Mononuclear cell (primary cell): ENCODE measurements at regions not wholly inside any gene's neighbourhood (a gene's known extent, or its start where the extent isn't known, plus 50 kb on each side); places are given as distances from the start of the nearest gene placed in this dataset.

Experiments used
- H3K27me3 ChIP-seq: 2 replicates; pipeline ENCODE4 v1.6.0; 2011; ENCODE audit warnings: low read length, control low read depth; ENCODE audit not compliant: insufficient read depth
- H3K4me1 ChIP-seq: 2 replicates; pipeline ENCODE4 v1.5.1; 2011; ENCODE audit warnings: mild to moderate bottlenecking, low read length, control low read depth; ENCODE audit not compliant: insufficient read depth
- H3K4me3 ChIP-seq: 2 replicates; pipeline ENCODE4 v1.5.1; 2011; ENCODE audit warnings: mild to moderate bottlenecking, low read length, moderate library complexity
- H3K9me3 ChIP-seq: 2 replicates; pipeline ENCODE4 v1.5.1; 2011; ENCODE audit warnings: low read depth, mild to moderate bottlenecking, control low read depth, low read length

DNA sequence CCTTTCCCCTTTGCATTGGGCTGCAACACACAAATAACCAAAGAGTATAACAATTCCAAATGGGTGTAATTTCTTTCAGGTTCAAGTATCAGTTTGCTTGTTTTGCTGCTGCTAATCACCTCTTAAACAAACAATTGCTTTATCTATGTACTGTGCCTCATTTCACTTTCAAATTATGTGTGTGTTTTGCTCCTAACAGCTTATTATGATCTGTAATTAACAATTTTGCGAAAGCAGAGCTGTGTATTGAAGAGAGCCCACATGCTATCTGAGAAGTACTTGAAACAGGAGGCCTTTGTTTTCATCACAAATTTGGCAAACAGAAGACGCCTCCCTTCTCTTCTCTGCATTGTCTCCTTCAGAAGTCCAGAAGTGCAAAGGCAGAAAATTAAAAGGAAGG is 312.0 kb downstream of the TLE1 start:
- Histone ChIP-seq H3K27me3 (no peaks in the 10 kb centered on the region), H3K4me1 (no peaks in the 10 kb centered on the region), H3K4me3 (no peak overlapping the region), H3K9me3 (no peaks in the 10 kb centered on the region)

DNA sequence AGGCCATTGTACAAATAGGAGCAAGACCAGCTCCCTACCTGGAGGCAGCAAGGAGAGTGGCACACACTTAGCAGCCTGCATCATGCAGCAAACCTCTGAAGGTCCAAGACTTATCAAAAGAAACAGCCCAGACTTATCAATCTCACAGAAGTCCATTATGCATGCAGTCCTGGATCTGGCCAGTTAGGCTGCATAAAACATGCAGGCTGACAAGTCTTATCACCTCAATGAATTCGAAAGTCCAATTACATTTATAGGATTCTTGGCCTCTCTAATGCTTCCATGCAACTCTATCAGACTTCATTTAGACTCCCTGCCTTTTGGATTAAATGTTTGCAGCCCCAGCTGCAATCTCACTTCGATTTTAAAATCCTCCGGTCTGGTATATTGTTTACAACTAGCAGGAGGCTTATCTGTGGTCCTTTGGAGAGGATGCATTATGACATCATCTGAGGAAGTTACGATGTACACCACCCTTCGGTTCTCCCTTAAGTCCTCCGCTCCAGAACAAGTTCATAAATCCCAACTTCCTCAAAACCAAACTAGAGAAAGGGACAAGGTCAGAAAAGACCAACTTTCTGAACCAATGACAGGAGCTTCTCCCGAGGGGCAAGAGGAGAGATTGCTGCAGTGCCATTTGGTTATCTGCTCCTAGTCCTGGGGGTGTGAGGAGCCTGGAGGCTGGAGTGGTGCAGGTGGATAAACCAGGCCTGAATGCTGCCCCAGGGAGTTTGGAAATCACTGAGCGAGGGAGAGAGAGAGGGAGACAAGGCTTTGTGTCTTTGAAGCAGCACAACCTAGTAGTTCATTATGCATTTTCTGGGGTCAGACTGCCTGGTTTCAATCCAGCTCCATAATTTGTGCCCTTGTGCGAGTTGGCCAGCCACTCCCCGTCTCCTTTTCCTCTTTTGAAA is 313.9 kb downstream of the TLE1 start:
- H3K4me3 ChIP-seq, result no peak overlapping the region
- H3K9me3 ChIP-seq, result no peaks in the 10 kb centered on the region
- no peaks in the 10 kb centered on the region for H3K27me3 ChIP-seq
- H3K4me1 ChIP-seq, result no peaks in the 10 kb centered on the region

DNA sequence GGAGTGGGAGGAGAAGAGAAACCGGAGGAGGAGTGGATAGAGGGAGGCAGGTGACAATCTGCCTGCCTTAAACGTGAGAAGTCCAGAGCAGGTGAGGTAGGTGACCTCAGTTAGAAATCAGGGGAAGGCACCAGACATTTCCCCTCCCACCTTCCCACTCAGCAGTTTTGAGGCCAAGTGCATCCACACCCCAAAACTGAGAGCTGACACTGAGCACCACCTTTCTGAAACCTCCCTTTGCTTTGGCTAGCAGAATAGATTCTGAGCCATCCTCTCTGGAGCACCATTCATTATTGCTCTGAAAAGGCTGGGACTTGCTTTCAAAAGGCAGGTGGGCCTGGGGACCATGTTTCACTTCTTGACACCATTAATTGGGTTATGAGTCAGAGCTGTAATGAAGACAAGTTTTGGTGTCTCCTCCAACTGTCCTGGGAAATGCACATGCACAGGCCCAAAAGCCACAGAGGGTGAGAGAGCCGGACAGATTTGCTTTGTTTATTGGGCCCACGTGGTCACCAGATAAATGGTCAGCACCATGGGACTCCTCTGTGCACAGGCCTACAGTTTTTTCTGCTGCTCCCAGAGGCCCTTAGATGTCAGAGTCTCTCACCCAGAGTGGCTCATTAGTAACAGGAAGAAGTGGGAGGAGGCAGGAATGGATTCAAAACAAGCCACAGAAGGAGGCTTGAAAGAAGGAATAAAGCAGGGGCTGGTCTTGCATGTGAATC is 314.7 kb downstream of the TLE1 start:
- Histone ChIP-seq H3K4me1 (no peaks in the 10 kb centered on the region), H3K4me3 (no peak overlapping the region), H3K9me3 (no peaks in the 10 kb centered on the region), H3K27me3 (no peaks in the 10 kb centered on the region)

DNA sequence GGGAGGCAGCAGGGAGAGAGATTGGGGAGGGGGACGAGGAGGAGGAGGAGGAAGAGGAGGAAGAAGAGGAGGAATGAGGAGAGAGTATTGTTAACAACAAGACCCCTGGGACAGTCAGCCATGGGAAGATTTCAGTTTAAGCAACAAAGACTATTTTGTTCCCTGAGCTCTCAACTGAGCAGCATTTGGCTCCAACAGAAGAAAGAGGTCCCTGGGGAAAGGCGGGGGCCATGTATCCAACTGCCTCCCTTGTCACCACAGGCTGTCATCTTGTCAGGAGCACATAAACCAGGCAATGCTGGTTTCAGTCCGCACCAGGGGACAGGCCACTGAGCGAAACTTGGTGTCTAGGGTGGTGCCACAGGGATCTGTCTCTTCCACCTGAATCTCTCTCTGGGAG is 316.1 kb downstream of the TLE1 start:
- H3K4me3 ChIP-seq, result no peak overlapping the region
- H3K9me3 ChIP-seq, result no peaks in the 10 kb centered on the region
- H3K27me3 ChIP-seq, result no peaks in the 10 kb centered on the region
- H3K4me1 ChIP-seq, result no peaks in the 10 kb centered on the region

DNA sequence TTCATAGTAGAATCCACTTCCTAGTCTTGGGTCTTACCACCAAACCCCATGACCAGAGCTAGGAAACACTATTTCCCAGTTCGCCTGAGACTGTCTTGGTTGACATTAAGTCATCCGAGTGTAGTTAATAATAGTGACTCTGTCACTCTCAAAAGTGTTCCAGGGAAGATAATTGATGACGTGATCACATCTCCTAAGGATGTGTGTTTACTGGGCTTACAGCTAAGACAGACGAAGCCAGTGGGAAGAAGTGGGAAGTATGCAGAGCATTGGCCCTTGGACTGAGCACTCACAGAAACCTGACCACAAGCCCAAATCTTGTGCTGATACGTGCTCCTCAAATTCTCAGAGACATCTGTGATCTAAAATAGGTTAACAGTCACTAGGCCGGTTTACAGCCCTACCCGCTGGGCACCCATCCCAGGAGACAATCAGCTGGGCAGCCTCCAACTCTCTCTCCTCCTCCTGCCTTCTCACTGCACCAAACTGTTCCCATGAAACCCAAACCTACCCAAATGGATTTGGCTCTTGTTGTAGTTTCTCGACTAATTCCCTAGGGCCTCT is 316.6 kb downstream of the TLE1 start:
- no peak overlapping the region for H3K4me3 ChIP-seq
- H3K4me1 ChIP-seq, result no peaks in the 10 kb centered on the region
- no peaks in the 10 kb centered on the region for H3K9me3 ChIP-seq
- H3K27me3 ChIP-seq, result no peaks in the 10 kb centered on the region

DNA sequence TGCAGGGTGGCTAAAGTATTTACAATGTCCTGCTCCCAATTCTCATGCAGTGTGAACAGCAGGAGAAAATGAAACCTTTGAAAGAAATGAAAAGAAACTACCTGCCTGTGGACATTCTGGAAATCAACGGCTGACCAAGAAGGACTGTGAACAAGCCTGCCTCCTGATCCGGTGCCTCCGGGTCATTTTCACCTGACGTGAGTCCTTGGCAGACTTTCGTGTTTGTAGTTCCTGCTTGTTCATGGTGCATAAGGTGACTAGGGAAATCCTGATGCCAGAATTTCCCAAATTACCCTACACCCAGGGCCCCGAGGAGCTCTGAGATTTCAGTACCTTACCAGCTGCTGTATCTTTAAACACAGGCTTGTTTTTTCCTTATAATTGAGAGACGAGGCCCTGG is 317.5 kb downstream of the TLE1 start:
- H3K9me3 ChIP-seq, result no peaks in the 10 kb centered on the region
- no peaks in the 10 kb centered on the region for H3K27me3 ChIP-seq
- H3K4me3 ChIP-seq, result no peak overlapping the region
- H3K4me1 ChIP-seq, result no peaks in the 10 kb centered on the region

DNA sequence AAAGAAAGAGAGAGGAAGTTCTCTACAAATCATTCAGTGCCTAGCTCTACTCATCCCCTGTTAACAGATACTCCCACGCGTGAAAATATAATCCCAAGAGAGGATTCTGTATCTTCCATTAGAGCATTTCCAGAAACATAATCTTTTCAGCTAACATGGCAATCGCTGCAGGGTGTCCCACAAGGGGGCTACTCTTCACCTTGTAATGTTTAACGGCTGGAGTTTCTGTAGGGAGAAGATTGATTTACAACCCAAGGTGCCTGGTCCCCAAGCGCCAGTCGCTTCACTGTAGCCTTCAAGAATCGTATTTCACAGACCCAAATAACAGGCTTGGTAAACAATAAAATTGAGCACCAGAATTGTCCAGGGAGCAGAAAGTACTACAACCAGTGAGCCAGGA is 318.7 kb downstream of the TLE1 start:
- no peaks in the 10 kb centered on the region for H3K4me1 ChIP-seq
- no peak overlapping the region for H3K4me3 ChIP-seq
- peaks cover under 1% of the 10 kb centered on the region for H3K9me3 ChIP-seq
- H3K27me3 ChIP-seq, result no peaks in the 10 kb centered on the region

DNA sequence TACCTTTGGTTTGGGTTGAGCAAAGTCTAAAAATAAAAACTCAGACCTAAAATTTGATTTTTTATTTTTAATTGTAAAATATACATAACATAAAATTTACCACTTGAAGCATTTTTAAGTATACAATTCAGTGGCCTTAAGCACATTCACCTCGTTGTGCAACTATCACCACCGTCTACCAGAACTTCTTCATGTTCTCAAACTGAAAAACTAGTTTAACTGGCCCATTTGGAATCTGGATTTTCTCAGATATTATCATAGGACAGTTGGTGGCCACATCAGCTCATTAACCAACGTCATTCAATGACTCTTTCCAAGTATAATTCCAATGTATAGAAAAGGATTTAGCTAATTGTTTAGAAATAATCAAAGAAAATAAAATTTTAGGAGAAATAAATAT is 319.3 kb downstream of the TLE1 start:
- Histone ChIP-seq H3K9me3 (peaks cover 4% of the 10 kb centered on the region), H3K4me3 (no peak overlapping the region), H3K4me1 (no peaks in the 10 kb centered on the region), H3K27me3 (no peaks in the 10 kb centered on the region)

DNA sequence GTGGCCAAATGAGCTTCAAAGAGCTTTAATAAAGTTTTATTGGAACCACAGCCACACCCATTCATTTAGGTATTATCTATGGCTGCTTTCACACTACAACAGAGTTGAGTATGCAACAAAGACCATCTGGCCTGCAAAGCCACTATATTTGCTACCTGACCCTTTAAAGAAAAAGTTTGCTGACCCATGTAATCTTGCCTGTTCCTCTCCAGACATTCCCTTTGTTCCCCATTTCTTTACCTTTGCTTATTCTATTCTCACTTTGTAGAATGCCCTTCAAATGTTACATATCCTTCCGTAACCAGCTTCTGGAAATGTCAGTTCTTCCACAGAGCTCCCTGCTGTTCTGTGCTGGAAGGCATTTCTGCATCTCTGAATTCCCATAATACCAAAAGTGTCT is 320.2 kb downstream of the TLE1 start:
- Histone ChIP-seq H3K27me3 (no peaks in the 10 kb centered on the region), H3K9me3 (peaks cover 4% of the 10 kb centered on the region), H3K4me3 (no peak overlapping the region), H3K4me1 (no peaks in the 10 kb centered on the region)

DNA sequence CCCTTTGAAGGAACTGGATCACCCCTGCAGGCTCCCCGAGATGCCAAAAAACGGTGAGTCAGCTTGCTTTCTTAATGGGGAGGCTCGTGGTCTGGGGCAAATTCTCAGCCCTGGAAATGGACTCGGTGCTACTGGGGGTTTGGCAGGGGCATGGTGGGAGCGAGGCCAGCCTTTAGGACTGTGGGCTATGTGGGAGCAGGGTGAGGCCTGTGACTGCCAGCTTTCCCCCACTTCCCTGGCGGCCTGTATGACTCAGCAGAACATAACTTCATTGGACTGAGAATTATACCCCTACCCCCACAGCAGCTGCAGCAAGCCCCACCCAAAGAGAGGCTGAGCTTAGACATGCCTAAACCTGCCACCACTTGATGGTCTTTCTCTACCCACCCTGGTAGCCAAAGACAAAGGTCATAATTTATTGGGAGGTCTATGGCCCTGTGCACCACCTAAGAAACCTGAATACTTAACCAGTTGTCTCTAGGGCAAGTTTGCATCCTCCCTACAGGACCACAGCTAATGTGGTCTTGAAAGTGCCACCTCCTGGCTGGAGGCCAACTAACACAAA is 325.3 kb downstream of the TLE1 start:
- Histone ChIP-seq H3K27me3 (no peaks in the 10 kb centered on the region), H3K4me1 (no peaks in the 10 kb centered on the region), H3K4me3 (no peak overlapping the region), H3K9me3 (peaks cover 4% of the 10 kb centered on the region)

DNA sequence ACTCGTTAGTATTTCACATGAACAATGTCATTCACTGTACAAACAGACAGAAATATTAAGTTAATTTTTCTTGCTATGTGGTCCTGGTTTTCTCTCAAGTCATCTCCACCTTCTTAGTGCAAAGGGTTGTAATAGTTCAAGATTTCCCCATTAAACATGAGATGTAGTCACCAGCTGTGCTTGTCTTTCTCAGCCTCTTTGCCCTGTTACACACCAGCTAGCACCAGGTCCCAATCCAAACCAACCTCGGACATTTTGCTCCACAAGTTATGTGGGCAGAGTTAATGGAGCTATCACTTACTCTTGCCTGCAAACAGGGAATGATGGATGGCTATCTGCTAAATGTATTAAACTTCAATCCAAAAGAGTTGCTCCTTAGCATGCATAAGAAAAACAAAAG is 328.1 kb downstream of the TLE1 start:
- Histone ChIP-seq H3K4me3 (no peak overlapping the region), H3K4me1 (no peaks in the 10 kb centered on the region), H3K27me3 (no peaks in the 10 kb centered on the region), H3K9me3 (peaks cover 4% of the 10 kb centered on the region)

DNA sequence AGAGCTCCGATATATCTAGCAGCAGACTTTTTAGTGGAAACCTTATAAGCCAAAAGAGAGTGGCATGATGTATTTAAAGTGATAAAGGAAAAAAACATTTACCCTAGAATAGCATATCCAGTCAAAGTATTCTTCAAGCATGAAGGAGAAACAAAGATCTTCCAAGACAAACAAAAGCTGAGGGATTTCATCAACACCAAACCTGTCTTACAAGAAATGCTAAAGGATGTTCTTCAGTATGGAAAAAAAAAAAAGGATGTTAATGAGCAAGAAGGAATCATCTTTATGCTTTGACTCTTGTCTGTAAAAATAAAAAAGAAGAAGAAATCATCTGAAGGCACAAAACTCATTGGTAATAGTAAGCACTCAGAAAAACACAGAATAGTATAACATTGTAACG is 338.2 kb downstream of the TLE1 start:
- H3K4me3 ChIP-seq, result no peak overlapping the region
- no peaks in the 10 kb centered on the region for H3K27me3 ChIP-seq
- H3K9me3 ChIP-seq, result no peaks in the 10 kb centered on the region
- no peaks in the 10 kb centered on the region for H3K4me1 ChIP-seq

DNA sequence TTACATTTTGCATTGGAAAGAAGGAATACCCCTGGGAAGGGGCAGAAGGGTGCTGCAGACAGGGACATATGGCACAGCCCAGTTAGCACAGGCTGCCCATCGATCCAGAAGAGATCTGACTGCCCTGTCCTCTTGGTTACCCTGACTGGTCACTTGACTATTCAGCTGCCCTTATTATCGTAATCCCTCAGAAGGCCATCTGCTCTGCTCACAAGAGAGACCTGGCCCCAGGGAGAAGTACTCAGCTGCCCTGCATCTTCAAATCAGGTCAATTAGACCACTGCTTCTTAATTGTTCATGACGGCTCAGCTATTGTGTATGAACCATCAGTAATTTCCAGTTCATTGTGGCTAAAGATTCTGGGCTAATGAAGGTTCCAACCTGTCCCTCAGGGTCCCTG is 345.0 kb downstream of the TLE1 start:
- Histone ChIP-seq H3K9me3 (no peaks in the 10 kb centered on the region), H3K4me1 (no peaks in the 10 kb centered on the region), H3K27me3 (no peaks in the 10 kb centered on the region)

DNA sequence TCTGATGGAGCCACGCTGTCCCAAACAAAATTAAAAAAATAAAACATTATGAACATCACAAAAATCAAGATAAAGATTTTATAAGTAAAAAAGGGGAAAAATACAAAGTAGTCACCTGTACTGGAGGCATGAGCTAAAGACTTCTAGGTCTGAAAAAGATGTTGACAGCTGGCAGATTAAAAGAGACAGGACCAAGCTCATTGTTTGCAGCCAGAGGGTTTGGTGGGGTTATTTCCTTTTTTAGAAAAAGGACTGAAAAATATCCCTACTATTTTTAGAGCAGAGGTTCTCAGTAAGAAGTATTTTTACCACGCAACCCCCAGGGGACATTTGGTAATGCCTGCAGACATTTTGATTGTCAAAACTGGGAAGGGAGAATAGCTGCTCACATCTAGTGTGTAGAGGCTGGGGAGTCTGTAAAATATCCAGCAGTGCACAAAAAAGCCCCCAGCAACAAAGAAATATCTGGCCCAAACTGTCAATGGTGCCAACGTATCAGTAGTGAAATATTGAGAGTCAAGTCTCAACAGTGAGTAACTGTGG is 353.4 kb downstream of the TLE1 start:
- H3K9me3 ChIP-seq, result peaks cover 25% of the 10 kb centered on the region
- H3K4me1 ChIP-seq, result no peaks in the 10 kb centered on the region
- H3K27me3 ChIP-seq, result no peaks in the 10 kb centered on the region
- no peak overlapping the region for H3K4me3 ChIP-seq

More for the DNA sequence above, 345.0 kb downstream of the TLE1 start:
- H3K4me3 ChIP-seq, result no peak overlapping the region

DNA sequence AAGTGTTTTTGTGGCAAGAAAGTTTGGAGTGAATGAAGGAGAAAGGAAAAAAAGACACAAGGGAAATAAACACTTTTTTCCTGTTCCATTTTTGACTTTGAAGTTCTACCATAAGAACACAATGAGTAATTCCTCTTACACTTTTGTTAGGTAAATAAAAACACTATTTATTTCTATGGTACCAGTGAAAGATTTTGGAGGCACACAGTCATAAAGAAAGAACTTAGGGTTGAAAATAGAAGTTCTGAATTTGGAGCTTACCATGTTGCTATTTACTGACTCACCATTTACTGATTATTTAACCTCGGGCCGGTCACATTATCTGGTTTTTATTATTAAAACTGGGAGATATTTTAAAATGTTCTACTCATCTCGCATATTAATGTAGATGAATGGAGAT is 367.8 kb downstream of the TLE1 start:
- H3K4me3 ChIP-seq, result no peak overlapping the region
- no peaks in the 10 kb centered on the region for H3K27me3 ChIP-seq
- H3K4me1 ChIP-seq, result no peaks in the 10 kb centered on the region
- H3K9me3 ChIP-seq, result peaks cover 5% of the 10 kb centered on the region
